HCT116 (cell line): ENCODE measurements at regions not wholly inside any gene's neighbourhood (a gene's known extent, or its start where the extent isn't known, plus 50 kb on each side); places are given as distances from the start of the nearest gene placed in this dataset.

Experiments used
- ATAC-seq: fragments of 200-7000 bp; cut with Tn5 transposase; 2 replicates; pipeline ENCODE4 v1.9.1; 2020; ENCODE audit warnings: mild to moderate bottlenecking, moderate library complexity
- BruUV-seq: library from RNA; stranded (reverse); fragments of 400-500 nt; replicated peaks from 2 replicates; lab custom pipeline; 2021; lab: Mats Ljungman, UMichigan
- CTCF ChIA-PET: fragments of 300-600 bp; sonication (Branson Sonifier 250); formaldehyde crosslinking; loops from one replicate; lab custom pipeline; 2021; ENCODE audit warnings: antibody characterized with exemption; lab: Charles Lee
- POLR2A ChIA-PET: fragments of 300-600, 350-600 bp; sonication (Branson Sonifier 250); formaldehyde crosslinking; loops from one replicate; lab custom pipeline; 2021; ENCODE audit warnings: antibody characterized with exemption; lab: Charles Lee
- RAD21 ChIA-PET, 2 experiments: fragments of 300-600 bp; sonication (Branson Sonifier 250); formaldehyde crosslinking; loops; one replicate each; lab custom pipeline; 2023; ENCODE audit warnings: low total read pairs in 2 of 2; ENCODE audit not compliant: uncharacterized antibody in 2 of 2, unreplicated experiment in 2 of 2, low non-redundant PET in 1 of 2; lab: Charles Lee
- DNase-seq: peaks from one replicate; pipeline ENCODE4 v3.0.0-alpha.2; 2010; ENCODE audit warnings: low read depth, low spot score
- H2AFZ ChIP-seq: fragments of 200-600 bp; shearing (Covaris generic), sonication (generic); 2 replicates; pipeline ENCODE4 v1.6.1; 2017; ENCODE audit warnings: low read depth, mixed run types, mixed read lengths, antibody characterized with exemption, low read length; ENCODE audit not compliant: poor library complexity, severe bottlenecking
- H3K27ac ChIP-seq: 2 replicates; pipeline ENCODE4 v1.5.1; 2012; ENCODE audit warnings: low read depth, low read length
- H3K27me3 ChIP-seq: fragments of 200-600 bp; sonication (generic); 2 replicates; pipeline ENCODE4 v1.6.1; 2016; ENCODE audit warnings: mixed run types, low read length, mixed read lengths; ENCODE audit not compliant: insufficient read depth
- H3K36me3 ChIP-seq, 2 experiments: fragments of 200-500 bp in 1 of 2; fragments of 200-600 bp in 1 of 2; sonication (Bioruptor generic) in 1 of 2; sonication (generic) in 1 of 2; 2 replicates each; pipeline versions ENCODE4 v1.5.1 to v1.6.1; 2014 to 2016; ENCODE audit warnings: low read length in 2 of 2, inconsistent platforms in 1 of 2, mixed read lengths in 1 of 2, mixed run types in 1 of 2; ENCODE audit not compliant: insufficient read depth in 2 of 2, control insufficient read depth in 1 of 2
- H3K4me1 ChIP-seq, 2 experiments: fragments of 200-600 bp in 1 of 2; sonication (generic) in 1 of 2; 2 replicates each; pipeline versions ENCODE4 v1.5.1 to v1.6.1; 2012 to 2017; ENCODE audit warnings: low read length in 2 of 2, inconsistent platforms in 1 of 2, mild to moderate bottlenecking in 1 of 2, mixed read lengths in 1 of 2, mixed run types in 1 of 2, moderate library complexity in 1 of 2; ENCODE audit not compliant: insufficient read depth in 2 of 2, control insufficient read depth in 1 of 2
- H3K4me2 ChIP-seq: fragments of 200-600 bp; sonication (generic); 2 replicates; pipeline ENCODE4 v1.6.1; 2017; ENCODE audit warnings: mixed run types, low read length, mixed read lengths
- H3K4me3 ChIP-seq, 2 experiments: fragments of 200-600 bp in 1 of 2; sonication (generic) in 1 of 2; replicated peaks in 1 of 2; 2 replicates each; pipeline ENCODE4 v1.5.1; 2011 to 2016; ENCODE audit warnings: low read length in 2 of 2, control low read depth in 1 of 2, low read depth in 1 of 2, mild to moderate bottlenecking in 1 of 2, mixed read lengths in 1 of 2, mixed run types in 1 of 2
- H3K79me2 ChIP-seq: fragments of 200-600 bp; sonication (generic); 2 replicates; pipeline ENCODE4 v1.6.1; 2017; ENCODE audit warnings: mild to moderate bottlenecking, mixed run types, low read length, moderate library complexity, mixed read lengths; ENCODE audit not compliant: insufficient read depth
- H3K9ac ChIP-seq: fragments of 200-600 bp; sonication (generic); 2 replicates; pipeline ENCODE4 v1.6.1; 2016; ENCODE audit warnings: low read length, mixed read lengths
- H3K9me2 ChIP-seq: fragments of 200-600 bp; sonication (generic), shearing (Covaris generic); 2 replicates; pipeline ENCODE4 v1.6.1; 2017; ENCODE audit warnings: mixed run types, mild to moderate bottlenecking, moderate library complexity; ENCODE audit not compliant: insufficient read depth
- H3K9me3 ChIP-seq, 2 experiments: fragments of 200-500 bp in 1 of 2; fragments of 200-600 bp in 1 of 2; sonication (Bioruptor generic) in 1 of 2; sonication (generic) in 1 of 2; 2 replicates each; pipeline ENCODE4 v1.6.1; 2014 to 2017; ENCODE audit warnings: low read length in 2 of 2, mixed read lengths in 2 of 2, inconsistent platforms in 1 of 2, low read depth in 1 of 2, mild to moderate bottlenecking in 1 of 2, mixed run types in 1 of 2, moderate library complexity in 1 of 2; ENCODE audit not compliant: control insufficient read depth in 1 of 2, insufficient read depth in 1 of 2
- H4K20me1 ChIP-seq: fragments of 200-600 bp; sonication (generic), shearing (Covaris generic); 2 replicates; pipeline ENCODE4 v1.6.1; 2017; ENCODE audit warnings: mixed run types, mild to moderate bottlenecking, moderate library complexity; ENCODE audit not compliant: insufficient read depth
- CBX3 ChIP-seq: IDR thresholded peaks from 2 replicates; pipeline ENCODE4 v1.6.1; 2012; ENCODE audit warnings: low read depth
- CEBPB ChIP-seq: IDR thresholded peaks from 2 replicates; pipeline ENCODE4 v1.6.1; 2012; ENCODE audit warnings: low read depth
- ELF1 ChIP-seq: IDR thresholded peaks from 2 replicates; pipeline ENCODE4 v1.6.1; 2012; ENCODE audit warnings: low read depth, borderline replicate concordance
- EZH2phosphoT487 ChIP-seq: fragments of 200-600 bp; IDR thresholded peaks from 2 replicates; pipeline ENCODE4 v1.6.1; 2018; ENCODE audit warnings: antibody characterized with exemption, borderline replicate concordance
- FOSL1 ChIP-seq: IDR thresholded peaks from 2 replicates; pipeline ENCODE4 v1.6.1; 2012; ENCODE audit warnings: low read depth
- JUND ChIP-seq: IDR thresholded peaks from 2 replicates; pipeline ENCODE4 v1.6.1; 2012
- POLR2AphosphoS5 ChIP-seq: IDR thresholded peaks from 2 replicates; pipeline ENCODE4 v1.6.1; 2011; ENCODE audit warnings: mild to moderate bottlenecking, low read depth, low read length, moderate library complexity
- RAD21 ChIP-seq: IDR thresholded peaks from 2 replicates; pipeline ENCODE4 v1.6.1; 2012; ENCODE audit warnings: low read depth, mild to moderate bottlenecking
- SIN3A ChIP-seq: IDR thresholded peaks from 2 replicates; pipeline ENCODE4 v1.6.1; 2012; ENCODE audit warnings: low read depth
- SRF ChIP-seq: IDR thresholded peaks from 2 replicates; pipeline ENCODE4 v1.6.1; 2012; ENCODE audit warnings: low read depth
- TCF7L2 ChIP-seq: IDR thresholded peaks from 2 replicates; pipeline ENCODE4 v1.7.0; 2011; ENCODE audit warnings: borderline replicate concordance, inconsistent platforms; ENCODE audit not compliant: insufficient read depth, insufficient read length; ENCODE audit errors: extremely low read depth
- YY1 ChIP-seq: IDR thresholded peaks from 2 replicates; pipeline ENCODE4 v1.6.1; 2011; ENCODE audit warnings: low read length, low read depth, moderate library complexity, mild to moderate bottlenecking; ENCODE audit not compliant: insufficient replicate concordance; ENCODE audit errors: extremely low read depth
- ZFX ChIP-seq: fragments of 450-650 bp; IDR thresholded peaks from 2 replicates; pipeline ENCODE4 v1.6.1; 2017
- intact Hi-C: fragments of 100-400 bp; cut with micrococcal nuclease; formaldehyde crosslinking; loops from 2 replicates; pipeline ENCODE4 v1.10.0; 2022
- TF ChIP-seq, protein P1 (sequence below): IDR thresholded peaks from 2 replicates; pipeline ENCODE4 v1.6.1; 2012
- TF ChIP-seq, protein P2 (sequence below): IDR thresholded peaks from 2 replicates; pipeline ENCODE4 v1.6.1; 2012; ENCODE audit warnings: low read depth
- TF ChIP-seq, protein P3 (sequence below): IDR thresholded peaks from 2 replicates; pipeline ENCODE4 v1.6.1; 2012

DNA sequence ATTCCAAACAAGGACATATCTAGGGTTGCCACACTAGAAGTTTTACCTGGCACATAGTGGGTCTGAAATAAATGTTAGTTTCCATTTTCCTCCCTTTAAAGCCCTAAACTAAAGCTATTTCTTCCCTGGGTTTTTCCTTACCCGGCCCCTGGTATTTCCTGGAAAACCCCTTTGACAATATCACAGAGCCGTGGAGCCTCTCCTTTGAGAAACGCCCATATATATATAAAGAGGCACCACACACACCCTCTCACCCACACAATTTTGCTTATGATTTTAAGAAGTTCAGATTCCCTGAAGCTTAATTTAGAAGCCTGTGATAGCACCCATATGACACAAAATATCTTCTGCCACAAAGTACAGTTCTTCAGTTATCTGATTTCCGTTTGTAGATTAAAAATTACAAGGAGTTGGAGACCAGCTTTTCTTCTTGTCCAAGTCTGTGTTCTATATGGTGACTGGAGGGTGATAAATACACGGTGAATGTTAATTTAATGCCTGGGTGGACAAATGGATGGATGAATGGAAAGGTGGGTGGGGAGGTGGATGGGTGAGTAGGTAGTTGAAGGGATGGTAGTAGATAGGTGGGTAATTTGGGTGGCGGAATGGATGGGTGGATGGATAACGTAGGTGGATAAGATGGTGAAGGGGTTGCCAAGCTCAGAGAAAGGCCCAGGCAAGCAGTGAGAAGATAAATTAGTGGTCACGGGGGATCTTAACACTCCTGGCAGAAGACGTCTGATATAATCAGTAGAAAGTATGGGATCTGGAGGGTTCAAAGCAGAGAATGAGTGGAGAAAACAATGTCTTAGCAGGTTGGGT is 154.4 kb upstream of the FGGY start:
- ChIA-PET POLR2A (no interaction called here), CTCF (no interaction called here), RAD21 (no interaction called here)
- H3K4me2 ChIP-seq: peak overlapping the region; percentile 66
- H4K20me1 ChIP-seq: no peaks in the 10 kb centered on the region
- intact Hi-C loops: no loop called here
- ATAC-seq (no peak), DNase-seq (no peak)
- peak overlapping the region in 1 of 2 experiments; percentile 21; a peak in 1 of 4 replicates for H3K4me3 ChIP-seq
- no peak overlapping the region for H3K9ac ChIP-seq
- no peaks in the 10 kb centered on the region for H3K27me3 ChIP-seq
- no peaks in the 10 kb centered on the region for H3K36me3 ChIP-seq
- no peaks in the 10 kb centered on the region for H3K79me2 ChIP-seq
- peaks cover 16 to 75% of the 10 kb centered on the region in 2 experiments for H3K4me1 ChIP-seq
- no peaks in the 10 kb centered on the region for H3K9me2 ChIP-seq
- H2AFZ ChIP-seq: peak overlapping the region; percentile 14
- no peak overlapping the region for H3K27ac ChIP-seq
- no TSS peak for BruUV-seq
- no peaks in the 10 kb centered on the region for H3K9me3 ChIP-seq
- TF ChIP-seq JUND: no peak
- TF ChIP-seq ELF1: no peak
- no peak for TF ChIP-seq YY1
- TF ChIP-seq, protein P1, sequence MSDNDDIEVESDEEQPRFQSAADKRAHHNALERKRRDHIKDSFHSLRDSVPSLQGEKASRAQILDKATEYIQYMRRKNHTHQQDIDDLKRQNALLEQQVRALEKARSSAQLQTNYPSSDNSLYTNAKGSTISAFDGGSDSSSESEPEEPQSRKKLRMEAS: no peak
- TF ChIP-seq SRF: no peak
- TF ChIP-seq FOSL1: no peak
- no peak for TF ChIP-seq ZFX
- TF ChIP-seq EZH2phosphoT487: no peak
- TF ChIP-seq POLR2AphosphoS5: no peak
- TF ChIP-seq CBX3: no peak
- TF ChIP-seq, protein P2, sequence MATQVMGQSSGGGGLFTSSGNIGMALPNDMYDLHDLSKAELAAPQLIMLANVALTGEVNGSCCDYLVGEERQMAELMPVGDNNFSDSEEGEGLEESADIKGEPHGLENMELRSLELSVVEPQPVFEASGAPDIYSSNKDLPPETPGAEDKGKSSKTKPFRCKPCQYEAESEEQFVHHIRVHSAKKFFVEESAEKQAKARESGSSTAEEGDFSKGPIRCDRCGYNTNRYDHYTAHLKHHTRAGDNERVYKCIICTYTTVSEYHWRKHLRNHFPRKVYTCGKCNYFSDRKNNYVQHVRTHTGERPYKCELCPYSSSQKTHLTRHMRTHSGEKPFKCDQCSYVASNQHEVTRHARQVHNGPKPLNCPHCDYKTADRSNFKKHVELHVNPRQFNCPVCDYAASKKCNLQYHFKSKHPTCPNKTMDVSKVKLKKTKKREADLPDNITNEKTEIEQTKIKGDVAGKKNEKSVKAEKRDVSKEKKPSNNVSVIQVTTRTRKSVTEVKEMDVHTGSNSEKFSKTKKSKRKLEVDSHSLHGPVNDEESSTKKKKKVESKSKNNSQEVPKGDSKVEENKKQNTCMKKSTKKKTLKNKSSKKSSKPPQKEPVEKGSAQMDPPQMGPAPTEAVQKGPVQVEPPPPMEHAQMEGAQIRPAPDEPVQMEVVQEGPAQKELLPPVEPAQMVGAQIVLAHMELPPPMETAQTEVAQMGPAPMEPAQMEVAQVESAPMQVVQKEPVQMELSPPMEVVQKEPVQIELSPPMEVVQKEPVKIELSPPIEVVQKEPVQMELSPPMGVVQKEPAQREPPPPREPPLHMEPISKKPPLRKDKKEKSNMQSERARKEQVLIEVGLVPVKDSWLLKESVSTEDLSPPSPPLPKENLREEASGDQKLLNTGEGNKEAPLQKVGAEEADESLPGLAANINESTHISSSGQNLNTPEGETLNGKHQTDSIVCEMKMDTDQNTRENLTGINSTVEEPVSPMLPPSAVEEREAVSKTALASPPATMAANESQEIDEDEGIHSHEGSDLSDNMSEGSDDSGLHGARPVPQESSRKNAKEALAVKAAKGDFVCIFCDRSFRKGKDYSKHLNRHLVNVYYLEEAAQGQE: no peak
- TF ChIP-seq RAD21: no peak
- TF ChIP-seq CEBPB: no peak
- TF ChIP-seq, protein P3, sequence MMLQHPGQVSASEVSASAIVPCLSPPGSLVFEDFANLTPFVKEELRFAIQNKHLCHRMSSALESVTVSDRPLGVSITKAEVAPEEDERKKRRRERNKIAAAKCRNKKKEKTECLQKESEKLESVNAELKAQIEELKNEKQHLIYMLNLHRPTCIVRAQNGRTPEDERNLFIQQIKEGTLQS: no peak
- no peak for TF ChIP-seq TCF7L2
- no peak for TF ChIP-seq SIN3A
- TF ChIP-seq, all 23 proteins: peak for 0
